ENCODE measurements at regions not wholly inside any gene's neighbourhood (a gene's known extent, or its start where the extent isn't known, plus 50 kb on each side); places are given as distances from the start of the nearest gene placed in this dataset.

DNA sequence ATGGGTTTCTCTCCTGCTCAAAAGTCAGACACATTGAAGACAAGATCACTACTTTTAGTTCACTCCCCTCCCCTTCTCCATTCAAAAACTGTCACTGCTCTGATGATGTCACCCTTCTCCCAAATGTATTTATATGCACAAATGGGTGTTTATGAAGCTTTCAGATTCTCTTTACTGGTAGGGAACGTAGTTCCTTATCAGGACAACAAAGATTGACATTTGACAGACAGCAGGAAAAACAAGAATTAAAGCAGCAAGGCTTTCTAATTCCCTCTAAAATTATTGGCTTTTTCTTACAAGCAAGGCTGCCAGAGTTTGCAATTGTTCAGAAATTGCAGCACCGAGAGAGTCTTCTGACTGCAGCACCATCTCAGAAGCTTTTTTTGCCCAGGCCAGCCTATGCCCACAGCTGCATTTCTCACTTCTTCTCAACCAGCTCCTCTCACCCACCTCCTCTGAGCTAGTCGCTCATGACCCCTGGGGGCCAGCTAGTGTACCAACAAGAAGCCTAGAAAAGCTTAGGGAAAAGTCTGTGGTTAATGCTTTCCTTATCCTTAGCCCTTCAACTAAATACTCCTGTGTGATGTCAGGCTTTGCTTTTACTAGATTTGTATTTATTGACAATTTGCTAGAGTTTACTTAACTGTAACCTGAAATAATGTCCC lies 265.1 kb downstream of the HTR7 start:
- H3K36me3 ChIP-seq, result no peaks in the 10 kb centered on the region
- TF ChIP-seq POLR2AphosphoS5 (IDR thresholded peaks at IDR 0.05; ENCODE audit: insufficient read depth in 1 of 2, low read depth in 1 of 2) (no peak), POLR2A (IDR thresholded peaks at IDR 0.05) (no peak)
- TF ChIP-seq, protein P1, sequence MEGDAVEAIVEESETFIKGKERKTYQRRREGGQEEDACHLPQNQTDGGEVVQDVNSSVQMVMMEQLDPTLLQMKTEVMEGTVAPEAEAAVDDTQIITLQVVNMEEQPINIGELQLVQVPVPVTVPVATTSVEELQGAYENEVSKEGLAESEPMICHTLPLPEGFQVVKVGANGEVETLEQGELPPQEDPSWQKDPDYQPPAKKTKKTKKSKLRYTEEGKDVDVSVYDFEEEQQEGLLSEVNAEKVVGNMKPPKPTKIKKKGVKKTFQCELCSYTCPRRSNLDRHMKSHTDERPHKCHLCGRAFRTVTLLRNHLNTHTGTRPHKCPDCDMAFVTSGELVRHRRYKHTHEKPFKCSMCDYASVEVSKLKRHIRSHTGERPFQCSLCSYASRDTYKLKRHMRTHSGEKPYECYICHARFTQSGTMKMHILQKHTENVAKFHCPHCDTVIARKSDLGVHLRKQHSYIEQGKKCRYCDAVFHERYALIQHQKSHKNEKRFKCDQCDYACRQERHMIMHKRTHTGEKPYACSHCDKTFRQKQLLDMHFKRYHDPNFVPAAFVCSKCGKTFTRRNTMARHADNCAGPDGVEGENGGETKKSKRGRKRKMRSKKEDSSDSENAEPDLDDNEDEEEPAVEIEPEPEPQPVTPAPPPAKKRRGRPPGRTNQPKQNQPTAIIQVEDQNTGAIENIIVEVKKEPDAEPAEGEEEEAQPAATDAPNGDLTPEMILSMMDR (IDR thresholded peaks at IDR 0.05), result no peak
- H3K4me1 ChIP-seq, result no peaks in the 10 kb centered on the region
- H3K27me3 ChIP-seq, result no peaks in the 10 kb centered on the region
- H3K9me3 ChIP-seq, result no peaks in the 10 kb centered on the region
- DNase-seq (ENCODE audit: extremely low spot score in 2 of 2), result no peak
- H3K4me3 ChIP-seq, result no peak overlapping the region
- no peak overlapping the region for H3K27ac ChIP-seq
- intact Hi-C loops (cut with DNase I), result no loop called here

DNA sequence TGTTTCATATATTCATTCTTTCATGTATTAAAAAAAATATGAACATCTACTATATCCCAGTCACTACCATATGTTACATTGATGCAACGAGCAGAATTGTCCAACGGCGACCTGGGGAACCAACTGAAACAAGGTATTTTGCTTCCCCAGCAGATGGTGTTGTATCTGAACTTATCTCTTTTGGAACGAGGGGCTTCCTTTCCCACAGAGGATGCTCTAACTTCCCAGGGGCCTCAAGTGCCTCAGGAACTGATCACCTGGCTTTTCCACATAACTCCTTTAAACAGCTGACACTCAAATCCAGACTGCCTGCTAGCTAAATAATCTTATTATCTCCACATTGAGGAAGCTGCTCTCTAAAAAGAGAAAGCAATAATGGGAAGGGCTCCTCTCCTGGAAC lies 259.3 kb downstream of the HTR7 start:
- DNase-seq (ENCODE audit: extremely low spot score in 2 of 2), result no peak
- Histone ChIP-seq H3K27me3 (no peaks in the 10 kb centered on the region), H3K36me3 (no peaks in the 10 kb centered on the region), H3K4me3 (no peak overlapping the region), H3K9me3 (no peaks in the 10 kb centered on the region), H3K27ac (no peak overlapping the region), H3K4me1 (no peaks in the 10 kb centered on the region)
- intact Hi-C loops (cut with DNase I), result no loop called here
- TF ChIP-seq POLR2AphosphoS5 (IDR thresholded peaks at IDR 0.05; ENCODE audit: insufficient read depth in 1 of 2, low read depth in 1 of 2) (no peak), POLR2A (IDR thresholded peaks at IDR 0.05) (no peak)
- TF ChIP-seq, protein P1 (IDR thresholded peaks at IDR 0.05), result no peak

DNA sequence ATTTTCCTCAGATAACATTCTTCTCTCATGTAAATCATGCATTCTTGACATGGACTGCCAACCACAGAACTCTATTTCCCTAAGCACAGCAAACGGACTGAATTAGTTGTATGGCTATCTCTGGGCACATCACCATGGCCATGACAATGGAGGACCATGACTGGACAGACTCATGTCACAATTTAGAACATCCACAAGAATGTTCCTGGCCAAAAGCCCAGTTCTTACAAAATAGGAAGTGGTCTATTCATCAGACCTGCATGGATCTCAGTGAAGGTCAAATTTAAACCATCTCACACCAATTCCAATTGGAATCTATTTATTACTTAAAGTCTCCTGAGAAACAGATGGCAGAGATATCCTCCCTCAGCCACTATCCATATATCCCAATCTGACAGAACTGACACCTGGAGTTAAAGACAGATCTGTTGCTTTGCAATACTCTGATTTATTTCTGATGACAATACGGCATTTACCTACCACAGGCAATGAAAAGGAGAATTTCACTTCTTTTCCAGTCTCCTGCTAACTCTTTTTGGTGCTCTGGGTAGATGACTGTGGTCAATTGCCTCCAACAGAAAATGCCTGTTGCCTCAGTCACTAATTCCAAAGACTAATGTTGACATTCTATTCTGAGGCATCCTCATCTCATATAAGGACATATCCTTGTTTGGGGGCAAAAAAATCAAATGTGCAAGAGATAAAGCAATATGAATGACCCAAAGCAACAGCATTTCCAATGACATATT lies 254.8 kb downstream of the HTR7 start:
- Histone ChIP-seq H3K36me3 (no peaks in the 10 kb centered on the region), H3K9me3 (no peaks in the 10 kb centered on the region), H3K4me3 (no peak overlapping the region), H3K27ac (no peak overlapping the region), H3K4me1 (no peaks in the 10 kb centered on the region), H3K27me3 (no peaks in the 10 kb centered on the region)
- intact Hi-C loops (cut with DNase I), result no loop called here
- DNase-seq (ENCODE audit: extremely low spot score in 2 of 2), result no peak
- TF ChIP-seq POLR2A (IDR thresholded peaks at IDR 0.05), result no peak

DNA sequence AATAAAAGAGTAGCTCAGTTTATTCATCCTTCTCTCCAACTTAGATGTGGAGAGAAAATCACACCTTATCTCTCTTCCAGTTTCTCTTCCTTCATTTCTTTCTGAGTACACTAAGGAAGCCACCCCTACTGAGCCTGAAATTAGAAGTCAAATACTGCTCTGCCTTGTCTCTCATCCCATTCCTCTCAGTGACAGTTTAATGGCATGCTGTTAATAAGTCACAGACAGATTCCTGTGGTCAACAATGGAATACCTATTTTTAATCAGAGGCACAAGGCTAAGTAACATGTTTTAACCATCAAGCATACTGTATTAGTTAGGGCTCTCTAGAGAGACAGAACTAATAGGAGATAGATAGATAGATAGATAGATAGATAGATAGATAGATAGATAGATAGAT lies 253.2 kb downstream of the HTR7 start:
- no peaks in the 10 kb centered on the region for H3K9me3 ChIP-seq
- H3K4me3 ChIP-seq, result no peak overlapping the region
- no peaks in the 10 kb centered on the region for H3K27me3 ChIP-seq
- H3K4me1 ChIP-seq, result no peaks in the 10 kb centered on the region
- intact Hi-C loops (cut with DNase I), result no loop called here
- DNase-seq (ENCODE audit: extremely low spot score in 2 of 2), result no peak
- TF ChIP-seq, protein P1 (IDR thresholded peaks at IDR 0.05), result no peak
- H3K27ac ChIP-seq, result no peak overlapping the region
- H3K36me3 ChIP-seq, result no peaks in the 10 kb centered on the region

DNA sequence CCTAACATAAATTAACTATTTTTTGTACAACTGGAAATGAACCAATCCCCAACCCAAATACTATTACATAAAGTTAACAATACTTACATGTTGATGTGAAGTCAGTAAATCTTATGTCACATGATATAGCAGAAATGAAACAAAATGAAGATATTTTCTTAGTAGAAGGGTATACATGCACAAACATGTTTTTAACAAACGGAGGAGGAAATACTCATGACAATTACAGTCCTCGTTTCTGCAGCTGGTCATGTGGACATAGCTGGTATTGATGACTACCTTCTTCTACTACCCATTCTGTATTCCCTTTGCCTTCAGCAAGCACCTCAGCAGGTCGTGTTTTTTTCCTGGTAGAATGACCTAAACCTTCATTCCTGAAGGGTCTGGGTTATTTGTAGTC lies 252.3 kb downstream of the HTR7 start:
- intact Hi-C loops (cut with DNase I), result no loop called here
- H3K27ac ChIP-seq, result no peak overlapping the region
- H3K27me3 ChIP-seq, result no peaks in the 10 kb centered on the region
- H3K4me3 ChIP-seq, result no peak overlapping the region
- H3K9me3 ChIP-seq, result no peaks in the 10 kb centered on the region
- TF ChIP-seq, protein P1 (IDR thresholded peaks at IDR 0.05), result no peak
- TF ChIP-seq POLR2AphosphoS5 (IDR thresholded peaks at IDR 0.05; ENCODE audit: insufficient read depth in 1 of 2, low read depth in 1 of 2), result no peak
- no peak for TF ChIP-seq POLR2A (IDR thresholded peaks at IDR 0.05)
- no peaks in the 10 kb centered on the region for H3K36me3 ChIP-seq
- no peak for DNase-seq (ENCODE audit: extremely low spot score in 2 of 2)
- H3K4me1 ChIP-seq, result no peaks in the 10 kb centered on the region

All from vagina (tissue), 2 donors.